ENCODE measurements at regions not wholly inside any gene's neighbourhood (a gene's known extent, or its start where the extent isn't known, plus 50 kb on each side); places are given as distances from the start of the nearest gene placed in this dataset.

DNA sequence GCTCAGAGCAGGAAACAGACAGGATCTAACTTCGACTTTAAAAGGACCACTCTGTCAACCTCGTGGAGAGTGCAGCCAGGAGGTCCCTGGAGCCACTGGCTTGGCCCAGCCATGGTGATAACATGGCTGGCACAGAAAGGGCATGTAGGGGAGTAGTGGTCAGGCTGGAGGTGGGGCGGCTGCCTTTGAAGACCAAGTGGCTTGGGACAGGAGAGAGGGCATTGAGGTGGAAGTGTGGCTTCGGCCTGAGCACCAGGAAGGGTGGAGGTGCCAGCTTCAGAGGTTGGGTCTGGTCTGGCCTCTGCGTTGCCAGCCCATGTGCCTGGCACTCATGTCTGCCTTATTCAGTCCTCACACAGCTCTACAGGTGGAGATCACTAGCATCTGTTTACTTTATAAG is 270.0 kb downstream of the NSG2 start (continued):
- TF ChIP-seq, protein P1, sequence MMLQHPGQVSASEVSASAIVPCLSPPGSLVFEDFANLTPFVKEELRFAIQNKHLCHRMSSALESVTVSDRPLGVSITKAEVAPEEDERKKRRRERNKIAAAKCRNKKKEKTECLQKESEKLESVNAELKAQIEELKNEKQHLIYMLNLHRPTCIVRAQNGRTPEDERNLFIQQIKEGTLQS (IDR thresholded peaks at IDR 0.05; ENCODE audit: insufficient read depth, low read depth, low read length): no peak
- TF ChIP-seq SIX5 (IDR thresholded peaks at IDR 0.05; ENCODE audit: low read depth, low read length) (no peak), CBX5 (IDR thresholded peaks at IDR 0.05; ENCODE audit: low read depth, low read length) (no peak), CTBP2 (IDR thresholded peaks at IDR 0.05; ENCODE audit: borderline replicate concordance, insufficient read depth, insufficient read length, low read length) (no peak), RXRA (IDR thresholded peaks at IDR 0.05; ENCODE audit: insufficient read depth, low read depth, low read length) (no peak)
- TF ChIP-seq, protein P2, sequence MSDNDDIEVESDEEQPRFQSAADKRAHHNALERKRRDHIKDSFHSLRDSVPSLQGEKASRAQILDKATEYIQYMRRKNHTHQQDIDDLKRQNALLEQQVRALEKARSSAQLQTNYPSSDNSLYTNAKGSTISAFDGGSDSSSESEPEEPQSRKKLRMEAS (IDR thresholded peaks at IDR 0.05): no peak
- TF ChIP-seq, protein P3, sequence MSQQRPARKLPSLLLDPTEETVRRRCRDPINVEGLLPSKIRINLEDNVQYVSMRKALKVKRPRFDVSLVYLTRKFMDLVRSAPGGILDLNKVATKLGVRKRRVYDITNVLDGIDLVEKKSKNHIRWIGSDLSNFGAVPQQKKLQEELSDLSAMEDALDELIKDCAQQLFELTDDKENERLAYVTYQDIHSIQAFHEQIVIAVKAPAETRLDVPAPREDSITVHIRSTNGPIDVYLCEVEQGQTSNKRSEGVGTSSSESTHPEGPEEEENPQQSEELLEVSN (IDR thresholded peaks at IDR 0.05): no peak
